Small intestine (tissue), 7 donors: ENCODE measurements at regions not wholly inside any gene's neighbourhood (a gene's known extent, or its start where the extent isn't known, plus 50 kb on each side); places are given as distances from the start of the nearest gene placed in this dataset.
"Not testable (repeated sequence)": the region's sequence is repeated elsewhere in the genome, so short reads cannot be mapped to it uniquely, and the experiment has no call there.

ENCODE experiments used
- DNase-seq, 2 donors: peaks; one replicate each; pipeline versions ENCODE4 v3.0.0 to v3.0.0-alpha.2; 2013
- FAIRE-seq: peaks from 2 replicates; lab custom pipeline; 2012; peaks lifted over from hg19 to GRCh38; lab: Jason Lieb, UNC
- H3K27ac ChIP-seq, 3 donors: one replicate each; pipeline ENCODE4 v1.5.1; 2013; ENCODE audit warnings: low read length in 2 of 3, mild to moderate bottlenecking in 2 of 3, control low read depth in 1 of 3, inconsistent platforms in 1 of 3, low read depth in 1 of 3, moderate library complexity in 1 of 3
- H3K27me3 ChIP-seq, 3 donors: one replicate each; pipeline ENCODE4 v1.6.1; 2013; ENCODE audit warnings: low read length in 3 of 3, inconsistent platforms in 1 of 3; ENCODE audit not compliant: control insufficient read depth in 3 of 3, insufficient read depth in 3 of 3
- H3K36me3 ChIP-seq, 3 donors: one replicate each; pipeline ENCODE4 v1.6.1; 2013; ENCODE audit warnings: low read length in 3 of 3, inconsistent platforms in 1 of 3, low read depth in 1 of 3, mild to moderate bottlenecking in 1 of 3, moderate library complexity in 1 of 3; ENCODE audit not compliant: control insufficient read depth in 3 of 3, insufficient read depth in 2 of 3
- H3K4me1 ChIP-seq, 3 donors: one replicate each; pipeline ENCODE4 v1.6.1; 2013; ENCODE audit warnings: low read length in 2 of 3, inconsistent platforms in 1 of 3, low read depth in 1 of 3, mild to moderate bottlenecking in 1 of 3, moderate library complexity in 1 of 3; ENCODE audit not compliant: control insufficient read depth in 3 of 3, insufficient read depth in 2 of 3
- H3K4me3 ChIP-seq, 3 donors: one replicate each; pipeline ENCODE4 v1.5.1; 2013; ENCODE audit warnings: low read length in 3 of 3, control low read depth in 1 of 3, inconsistent platforms in 1 of 3, low read depth in 1 of 3, mild to moderate bottlenecking in 1 of 3, moderate library complexity in 1 of 3
- H3K9me3 ChIP-seq, 2 donors: one replicate each; pipeline ENCODE4 v1.6.1; 2013; ENCODE audit warnings: low read depth in 1 of 2, low read length in 1 of 2; ENCODE audit not compliant: control insufficient read depth in 2 of 2, insufficient read depth in 1 of 2
- WGBS, 3 donors: extraction: QIAGEN DNeasy Blood & Tissue Kit; methylation state at CpG; one replicate each; pipeline ENCODE4 v1.1.7; 2013; 5-methylcytosine and 5-hydroxymethylcytosine counted together
- donor health status: healthy with polysubstance abuse.
- donor health status: control.
- donor health status: control.
- donor health status: Bipolar disorder and iron deficiency.
- donor health status: healthy.

DNA sequence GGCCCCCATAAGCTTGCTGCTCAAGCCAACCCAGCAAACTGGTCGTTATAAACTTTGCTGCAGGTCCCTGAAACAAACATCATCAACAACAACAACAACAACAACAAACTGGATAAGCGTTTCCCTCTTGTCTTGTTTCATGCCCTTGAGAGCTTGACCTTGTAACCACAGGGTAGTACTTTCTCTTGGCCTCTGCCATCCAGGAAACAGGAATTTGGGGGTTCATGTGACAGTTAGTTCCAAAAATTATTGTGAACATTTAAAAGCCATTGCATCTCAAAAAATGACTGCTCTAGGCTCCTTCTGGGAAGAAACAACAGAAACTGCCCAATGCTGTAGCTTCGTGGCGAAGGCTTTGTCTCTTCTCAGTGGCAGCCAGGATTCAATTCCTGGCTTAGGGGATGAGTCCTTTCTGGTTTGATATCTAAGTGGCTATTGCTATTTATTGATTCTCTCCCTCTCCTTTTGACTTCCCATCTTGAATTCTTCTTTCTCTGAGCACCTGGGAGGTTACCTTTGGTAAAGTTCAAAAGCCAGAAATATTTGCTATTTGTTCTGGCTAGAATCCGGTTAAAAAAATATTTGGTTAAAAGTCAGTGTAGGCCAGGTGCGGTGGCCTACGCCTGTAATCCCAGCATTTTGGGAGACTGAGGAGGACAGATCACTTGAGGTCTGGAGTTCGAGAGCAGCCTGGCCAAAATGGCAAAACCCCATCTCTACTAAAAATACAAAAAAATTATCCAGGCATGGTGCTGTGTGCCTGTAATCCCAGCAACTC is 52.0 kb upstream of the CPM start:
- H3K36me3 ChIP-seq, result no peaks in the 10 kb centered on the region
- H3K27ac ChIP-seq, result no peak overlapping the region
- DNase-seq (no peak), FAIRE-seq (no peak)
- WGBS, 3 donors, result 81 to 86% (median 82%) methylated on average over 8 of the region's 8 CpGs
- H3K4me3 ChIP-seq, result no peak overlapping the region
- H3K9me3 ChIP-seq, result peaks cover 0 to 11% of the 10 kb centered on the region in 2 donors
- H3K4me1 ChIP-seq, result no peaks in the 10 kb centered on the region
- H3K27me3 ChIP-seq, result no peaks in the 10 kb centered on the region

DNA sequence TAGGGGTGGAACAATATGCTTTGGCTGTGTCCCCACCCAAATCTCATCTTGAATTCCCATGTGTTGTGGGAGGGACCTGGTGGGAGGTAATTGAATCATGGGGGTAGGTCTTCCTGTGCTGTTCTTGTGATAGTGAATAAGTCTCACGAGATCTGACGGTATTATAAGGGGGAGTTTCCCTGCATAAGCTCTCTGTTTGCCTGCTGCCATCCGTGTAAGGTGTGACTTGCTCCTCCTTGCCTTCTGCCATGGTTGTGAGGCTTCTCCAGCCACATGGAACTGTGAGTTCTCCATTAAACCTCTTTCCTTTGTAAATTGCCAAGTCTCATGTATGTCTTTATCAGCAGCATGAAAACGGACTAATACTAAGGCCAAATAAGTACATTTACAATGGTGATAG is 64.6 kb upstream of the CPM start:
- not testable (repeated sequence) for DNase-seq, H3K27ac ChIP-seq, H3K36me3 ChIP-seq, H3K27me3 ChIP-seq, FAIRE-seq, H3K4me3 ChIP-seq
- WGBS, 3 donors, result 88 to 94% (median 91%) methylated on average over 4 of the region's 4 CpGs
- peaks cover 0 to 14% (median 0%) of the 10 kb centered on the region in 3 donors for H3K4me1 ChIP-seq
- peaks cover 0 to 20% of the 10 kb centered on the region in 2 donors for H3K9me3 ChIP-seq

GRCh38 chr12:68998041-68998440 is 65.1 kb upstream of the CPM start:
- H3K27ac ChIP-seq, result no peak overlapping the region
- H3K9me3 ChIP-seq, result peaks cover 0 to 20% of the 10 kb centered on the region in 2 donors
- FAIRE-seq, result no peak
- H3K4me3 ChIP-seq, result no peak overlapping the region
- H3K27me3 ChIP-seq, result no peaks in the 10 kb centered on the region
- no peak for DNase-seq
- H3K36me3 ChIP-seq, result no peaks in the 10 kb centered on the region
- 60 to 80% (median 61%) methylated on average over 1 of the region's 1 CpG for WGBS, 3 donors
- H3K4me1 ChIP-seq, result peaks cover 0 to 14% (median 0%) of the 10 kb centered on the region in 3 donors

DNA sequence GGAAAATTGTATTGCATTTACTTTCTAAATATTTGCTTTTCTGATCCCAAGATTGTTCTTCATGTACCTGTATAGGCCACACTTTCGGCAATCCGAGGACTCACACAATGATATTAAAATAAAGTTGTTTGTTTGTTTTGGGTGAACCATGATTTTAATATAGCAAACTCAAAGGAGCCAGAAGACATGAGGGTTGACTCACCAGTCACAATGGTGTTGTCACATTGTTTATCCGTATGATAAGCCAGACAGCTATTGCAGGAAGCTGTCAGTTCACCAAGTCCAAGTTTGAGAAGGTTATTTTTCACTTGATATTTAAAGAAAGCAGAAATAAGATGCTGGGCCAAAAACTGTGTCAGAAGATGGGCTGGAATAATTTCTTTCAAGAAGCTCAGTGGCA is 67.1 kb upstream of the CPM start:
- H3K4me3 ChIP-seq, result no peak overlapping the region
- WGBS, 3 donors, result 84 to 93% (median 84%) methylated on average over 3 of the region's 3 CpGs
- FAIRE-seq (no peak), DNase-seq (no peak)
- no peaks in the 10 kb centered on the region for H3K36me3 ChIP-seq
- peaks cover 0 to 20% of the 10 kb centered on the region in 2 donors for H3K9me3 ChIP-seq
- peaks cover 0 to 14% (median 0%) of the 10 kb centered on the region in 3 donors for H3K4me1 ChIP-seq
- no peak overlapping the region for H3K27ac ChIP-seq
- no peaks in the 10 kb centered on the region for H3K27me3 ChIP-seq

DNA sequence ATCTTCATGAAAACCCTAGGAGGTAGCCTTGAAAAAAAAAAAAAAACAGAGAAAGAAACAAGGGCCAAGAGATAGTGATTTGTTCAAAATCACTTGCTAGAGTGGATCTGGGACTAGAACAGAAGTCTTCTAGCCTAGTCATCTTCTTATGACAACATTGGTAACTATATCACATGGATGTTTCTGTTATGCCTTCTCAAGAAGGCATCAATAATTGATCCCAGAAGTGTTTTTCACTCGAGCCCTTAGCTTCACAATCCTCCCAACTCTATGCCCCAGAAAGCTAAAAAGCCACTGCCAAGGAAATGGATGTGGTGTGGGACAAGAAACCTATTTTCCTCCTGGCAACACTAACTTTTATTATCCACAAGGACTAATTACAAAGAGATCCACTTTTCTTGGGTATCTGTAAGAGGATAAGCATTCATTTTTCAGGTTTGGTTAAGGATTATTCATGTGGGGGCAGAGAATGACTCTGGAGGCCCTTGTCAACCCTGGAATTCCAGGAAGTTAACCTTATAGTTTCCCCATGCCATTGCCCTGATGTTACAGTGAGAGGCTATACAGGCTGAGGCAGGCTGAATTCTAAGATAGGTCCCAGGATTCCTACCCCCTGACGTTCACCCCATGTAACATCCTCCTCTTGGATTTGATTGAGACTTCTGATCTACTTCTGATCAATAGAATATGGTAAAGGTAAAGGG is 67.7 kb upstream of the CPM start:
- WGBS, 3 donors, result 62 to 75% (median 70%) methylated on average over 2 of the region's 2 CpGs
- Histone ChIP-seq H3K4me1 (peaks cover 0 to 14% (median 0%) of the 10 kb centered on the region in 3 donors), H3K27ac (peak overlapping the region in 1 of 3 donors; percentile 69), H3K27me3 (no peaks in the 10 kb centered on the region), H3K9me3 (peaks cover 0 to 20% of the 10 kb centered on the region in 2 donors), H3K36me3 (no peaks in the 10 kb centered on the region), H3K4me3 (no peak overlapping the region)
- DNase-seq (peak in 1 of 2 donors; percentile 38), FAIRE-seq (no peak)

DNA sequence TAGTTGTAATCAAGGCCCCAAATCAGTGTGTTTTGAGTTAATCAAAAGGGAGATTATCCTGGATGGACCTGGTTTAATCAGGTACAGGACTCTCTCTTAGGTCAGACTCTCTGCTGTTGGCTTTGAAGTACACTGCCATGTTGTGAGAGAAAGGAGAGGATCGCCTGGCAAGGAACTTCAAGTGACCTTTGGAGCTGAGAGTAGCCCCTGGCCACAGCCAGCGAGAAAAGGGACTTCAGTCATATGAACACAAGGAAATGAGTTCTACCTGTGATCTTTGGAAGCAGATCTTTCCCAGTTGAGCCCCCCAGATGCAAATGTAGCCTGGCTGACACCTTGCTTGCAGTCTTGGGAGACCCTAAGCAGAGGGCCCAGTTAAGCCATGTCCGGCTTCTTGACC is 68.3 kb upstream of the CPM start:
- DNase-seq (peak in 1 of 2 donors; percentile 59), FAIRE-seq (no peak)
- Histone ChIP-seq H3K4me3 (no peak overlapping the region), H3K27ac (peak overlapping the region in 1 of 3 donors; percentile 69), H3K4me1 (peaks cover 0 to 14% (median 0%) of the 10 kb centered on the region in 3 donors), H3K27me3 (no peaks in the 10 kb centered on the region), H3K36me3 (no peaks in the 10 kb centered on the region), H3K9me3 (peaks cover 0 to 20% of the 10 kb centered on the region in 2 donors)
- WGBS, 3 donors, result 72 to 87% (median 85%) methylated on average over 3 of the region's 3 CpGs

GRCh38 chr12:69002969-69003368 is 70.0 kb upstream of the CPM start:
- Histone ChIP-seq H3K36me3 (no peaks in the 10 kb centered on the region), H3K9me3 (peaks cover 0 to 14% of the 10 kb centered on the region in 2 donors), H3K4me1 (peaks cover 0 to 24% (median 0%) of the 10 kb centered on the region in 3 donors), H3K4me3 (no peak overlapping the region), H3K27ac (no peak overlapping the region), H3K27me3 (no peaks in the 10 kb centered on the region)
- WGBS, 3 donors, result 78 to 89% (median 79%) methylated on average over 4 of the region's 4 CpGs
- FAIRE-seq (no peak), DNase-seq (no peak)

- H3K27ac ChIP-seq, result no peak overlapping the region
- H3K27me3 ChIP-seq, result no peaks in the 10 kb centered on the region
- 89 to 94% (median 89%) methylated on average over 2 of the region's 2 CpGs for WGBS, 3 donors
- H3K4me1 ChIP-seq, result peaks cover 0 to 24% (median 0%) of the 10 kb centered on the region in 3 donors
- H3K4me3 ChIP-seq, result no peak overlapping the region
- FAIRE-seq (no peak), DNase-seq (no peak)
- H3K9me3 ChIP-seq, result peaks cover 0 to 8% of the 10 kb centered on the region in 2 donors
- H3K36me3 ChIP-seq, result no peaks in the 10 kb centered on the region
These were observed 71.0 kb upstream of the CPM start for GRCh38 chr12:69003991-69004390.
